Ascending aorta (tissue), 2 donors: ENCODE measurements at regions not wholly inside any gene's neighbourhood (a gene's known extent, or its start where the extent isn't known, plus 50 kb on each side); places are given as distances from the start of the nearest gene placed in this dataset.

Experiments used
- DNase-seq, 2 donors: peaks; one replicate each; pipeline ENCODE4 v3.0.0-alpha.2; 2019; ENCODE audit warnings: low spot score in 2 of 2
- H3K27ac ChIP-seq, 2 donors: fragments of 200-600 bp; sonication (generic); one replicate each; pipeline ENCODE4 v1.5.1; 2016 to 2017; ENCODE audit warnings: mild to moderate bottlenecking in 1 of 2
- H3K27me3 ChIP-seq: fragments of 200-600 bp; sonication (generic); one replicate; pipeline ENCODE4 v1.5.1; 2017
- H3K36me3 ChIP-seq, 2 donors: fragments of 200-600 bp; sonication (generic); one replicate each; pipeline ENCODE4 v1.5.1; 2016
- H3K4me1 ChIP-seq, 2 donors: fragments of 200-600 bp; sonication (generic); one replicate each; pipeline ENCODE4 v1.5.1; 2016 to 2017; ENCODE audit warnings: mild to moderate bottlenecking in 1 of 2
- H3K4me3 ChIP-seq, 2 donors: fragments of 200-600 bp; sonication (generic); one replicate each; pipeline ENCODE4 v1.5.1; 2016 to 2017; ENCODE audit warnings: mild to moderate bottlenecking in 1 of 2
- H3K9me3 ChIP-seq, 2 donors: fragments of 200-600 bp; sonication (generic); one replicate each; pipeline ENCODE4 v1.5.1; 2016
- CTCF ChIP-seq, 3 experiments: fragments of 200-600 bp in 2 of 3; fragments of 450-650 bp in 1 of 3; sonication (generic) in 2 of 3; IDR thresholded peaks; one replicate each; pipeline ENCODE4 v1.5.1; 2016 to 2019; ENCODE audit warnings: antibody characterized with exemption in 3 of 3, mild to moderate bottlenecking in 1 of 3, moderate library complexity in 1 of 3
- intact Hi-C: fragments of 100-400 bp; cut with DNase I; formaldehyde crosslinking; loops from one replicate; pipeline ENCODE4 v1.15.1; 2023

- H3K27me3 ChIP-seq: no peaks in the 10 kb centered on the region
- H3K4me1 ChIP-seq: no peaks in the 10 kb centered on the region
- H3K9me3 ChIP-seq: no peaks in the 10 kb centered on the region
- intact Hi-C loops: no loop called here
- no peak for DNase-seq
- no peak overlapping the region for H3K27ac ChIP-seq
- H3K4me3 ChIP-seq: no peak overlapping the region
- no peak for TF ChIP-seq CTCF (IDR thresholded peaks at IDR 0.05)
- no peaks in the 10 kb centered on the region for H3K36me3 ChIP-seq
These were observed 102.1 kb downstream of the CRPPA start for GRCh38 chr7:16318989-16319915.

- Histone ChIP-seq H3K4me3 (no peak overlapping the region), H3K27me3 (no peaks in the 10 kb centered on the region), H3K36me3 (no peaks in the 10 kb centered on the region), H3K4me1 (no peaks in the 10 kb centered on the region), H3K9me3 (no peaks in the 10 kb centered on the region), H3K27ac (no peak overlapping the region)
- intact Hi-C loops: no loop called here
- TF ChIP-seq CTCF (IDR thresholded peaks at IDR 0.05): no peak
- no peak for DNase-seq
These were observed 102.9 kb downstream of the CRPPA start for GRCh38 chr7:16318463-16318862.

DNA sequence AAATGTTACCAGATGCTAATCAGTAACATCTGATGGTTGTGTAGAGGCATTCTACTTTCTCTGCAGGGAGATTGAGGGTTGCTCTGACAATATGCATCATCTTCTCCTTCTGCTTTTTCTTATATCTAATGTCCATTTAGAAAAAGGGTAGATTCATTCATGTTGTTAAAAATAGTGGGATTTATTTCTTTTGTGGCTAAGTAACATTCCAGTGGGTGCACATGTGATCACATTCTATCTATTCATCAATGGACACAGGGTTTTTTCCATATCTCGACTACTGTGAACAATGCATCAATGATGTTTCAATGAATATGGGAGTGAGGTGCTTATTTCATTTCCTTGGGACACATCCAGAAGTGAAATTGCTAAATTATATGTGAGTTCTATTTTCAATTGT lies 103.9 kb downstream of the CRPPA start:
- TF ChIP-seq CTCF (IDR thresholded peaks at IDR 0.05): no peak
- no peak for DNase-seq
- Histone ChIP-seq H3K4me3 (no peak overlapping the region), H3K9me3 (no peaks in the 10 kb centered on the region), H3K27me3 (no peaks in the 10 kb centered on the region), H3K36me3 (no peaks in the 10 kb centered on the region), H3K4me1 (no peaks in the 10 kb centered on the region), H3K27ac (no peak overlapping the region)
- intact Hi-C loops: no loop called here

DNA sequence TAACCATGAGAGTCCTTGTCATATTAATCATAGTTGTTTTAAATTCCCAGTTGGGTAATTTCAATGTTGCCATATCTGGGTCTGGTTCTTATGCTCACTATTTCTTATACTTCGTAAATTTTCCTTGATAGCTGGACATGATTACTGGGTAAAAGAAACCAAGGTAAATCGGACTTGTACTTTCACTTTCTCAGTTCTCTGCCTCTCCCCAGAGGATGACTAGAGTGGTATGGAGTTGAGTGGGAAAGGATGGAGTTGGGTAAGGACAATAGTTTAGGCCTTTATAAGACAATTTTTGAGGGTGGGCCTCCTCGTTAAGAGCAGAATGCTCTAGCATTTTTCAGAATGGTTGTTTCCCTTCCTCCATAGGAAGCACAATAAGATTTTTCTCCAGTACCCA lies 106.1 kb downstream of the CRPPA start:
- no peak for DNase-seq
- TF ChIP-seq CTCF (IDR thresholded peaks at IDR 0.05): no peak
- Histone ChIP-seq H3K27me3 (no peaks in the 10 kb centered on the region), H3K4me1 (no peaks in the 10 kb centered on the region), H3K27ac (no peak overlapping the region), H3K36me3 (no peaks in the 10 kb centered on the region), H3K4me3 (no peak overlapping the region), H3K9me3 (no peaks in the 10 kb centered on the region)
- intact Hi-C loops: no loop called here

- Histone ChIP-seq H3K9me3 (no peaks in the 10 kb centered on the region), H3K27me3 (no peaks in the 10 kb centered on the region), H3K36me3 (no peaks in the 10 kb centered on the region), H3K27ac (no peak overlapping the region), H3K4me3 (no peak overlapping the region), H3K4me1 (no peaks in the 10 kb centered on the region)
- DNase-seq: no peak
- TF ChIP-seq CTCF (IDR thresholded peaks at IDR 0.05): no peak
- intact Hi-C loops: no loop called here
These were observed 112.2 kb downstream of the CRPPA start for GRCh38 chr7:16309129-16309528.
